Activated CD4-positive, alpha-beta memory T cell treated with anti-CD3 and anti-CD28 coated beads for 36 hours (primary cell): ENCODE measurements at regions not wholly inside any gene's neighbourhood (a gene's known extent, or its start where the extent isn't known, plus 50 kb on each side); places are given as distances from the start of the nearest gene placed in this dataset.

ENCODE experiments used
- CTCF ChIA-PET: fragments of 350-600 bp; sonication (Branson Sonifier 250); formaldehyde crosslinking; loops from one replicate; lab custom pipeline; 2021; ENCODE audit warnings: antibody characterized with exemption, inconsistent platforms; lab: Charles Lee
- POLR2A ChIA-PET: fragments of 350-600 bp; sonication (Branson Sonifier 250); formaldehyde crosslinking; loops from one replicate; lab custom pipeline; 2021; ENCODE audit warnings: antibody characterized with exemption; lab: Charles Lee
- DNase-seq: peaks from one replicate; pipeline ENCODE4 v3.0.0-alpha.2; 2020
- H3K27ac Mint-ChIP-seq: one replicate; pipeline ENCODE4 v1.8.0; 2021; ENCODE audit warnings: mixed read lengths
- H3K27me3 Mint-ChIP-seq: one replicate; pipeline ENCODE4 v1.8.0; 2021; ENCODE audit warnings: mixed read lengths
- H3K36me3 Mint-ChIP-seq: one replicate; pipeline ENCODE4 v1.8.0; 2021; ENCODE audit warnings: mixed read lengths
- H3K4me1 Mint-ChIP-seq: one replicate; pipeline ENCODE4 v1.8.0; 2021; ENCODE audit warnings: low read depth, mixed read lengths
- H3K4me3 Mint-ChIP-seq: one replicate; pipeline ENCODE4 v1.8.0; 2021; ENCODE audit warnings: mild to moderate bottlenecking, mixed read lengths
- H3K9me3 Mint-ChIP-seq: one replicate; pipeline ENCODE4 v1.8.0; 2021; ENCODE audit warnings: mixed read lengths
- intact Hi-C: fragments of 100-400 bp; cut with micrococcal nuclease; formaldehyde crosslinking; loops from one replicate; pipeline ENCODE4 v1.15.1; 2023

DNA sequence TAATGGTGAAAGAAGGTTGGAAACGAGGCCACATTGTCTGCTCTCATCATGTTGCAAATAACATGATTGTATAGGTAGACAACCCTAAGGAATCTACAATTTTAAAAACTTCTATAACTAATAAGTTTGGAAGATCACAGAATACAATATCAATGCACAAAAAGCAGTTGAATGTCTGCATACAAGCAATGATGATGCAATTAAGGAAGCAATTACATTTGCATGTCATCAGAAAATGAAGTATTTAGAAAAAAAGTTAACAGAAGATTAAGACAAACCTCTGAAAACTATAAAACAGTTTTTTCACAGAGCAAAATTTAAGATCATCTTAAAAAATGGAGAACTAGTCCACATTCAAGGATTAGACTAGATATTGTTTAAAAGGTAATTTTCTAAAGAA, 181.1 kb downstream of the METTL4 start:
- H3K4me3 Mint-ChIP-seq, result no peak overlapping the region
- DNase-seq, result no peak
- H3K36me3 Mint-ChIP-seq, result no peaks in the 10 kb centered on the region
- intact Hi-C loops, result no loop called here
- H3K9me3 Mint-ChIP-seq, result peaks cover 5% of the 10 kb centered on the region
- no peak overlapping the region for H3K27ac Mint-ChIP-seq
- H3K4me1 Mint-ChIP-seq, result no peaks in the 10 kb centered on the region
- POLR2A ChIA-PET, result no interaction called here
- peaks cover 7% of the 10 kb centered on the region for H3K27me3 Mint-ChIP-seq
- CTCF ChIA-PET, result interaction anchor here (0.7 kb wide), 1 partner anchor 17 kb away, joined by 3 read pairs; no protein-coding TSS in a partner anchor

DNA sequence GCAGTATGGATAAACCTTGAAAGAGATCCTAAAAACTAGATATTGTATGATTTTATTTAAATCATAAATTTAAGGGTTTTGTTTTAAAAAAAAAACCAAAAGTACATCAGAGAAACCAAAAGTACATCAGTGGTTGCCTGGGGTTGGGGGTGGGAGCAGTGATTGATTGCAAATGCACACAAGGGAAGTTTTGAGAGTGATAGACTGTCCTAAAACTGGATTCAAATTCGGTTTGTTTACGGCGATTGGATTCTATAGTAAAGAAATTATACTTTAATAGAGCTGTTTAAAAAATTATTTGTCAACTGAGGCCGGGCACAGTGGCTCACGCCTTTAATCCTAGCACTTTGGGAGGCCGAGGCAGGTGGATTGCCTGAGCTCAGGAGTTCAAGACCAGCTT, 179.8 kb downstream of the METTL4 start:
- Mint-ChIP-seq H3K27me3 (peaks cover 6% of the 10 kb centered on the region), H3K9me3 (peaks cover 5% of the 10 kb centered on the region), H3K27ac (no peak overlapping the region), H3K4me1 (no peaks in the 10 kb centered on the region), H3K36me3 (no peaks in the 10 kb centered on the region), H3K4me3 (no peak overlapping the region)
- ChIA-PET CTCF (no interaction called here), POLR2A (no interaction called here)
- intact Hi-C loops, result no loop called here
- no peak for DNase-seq

DNA sequence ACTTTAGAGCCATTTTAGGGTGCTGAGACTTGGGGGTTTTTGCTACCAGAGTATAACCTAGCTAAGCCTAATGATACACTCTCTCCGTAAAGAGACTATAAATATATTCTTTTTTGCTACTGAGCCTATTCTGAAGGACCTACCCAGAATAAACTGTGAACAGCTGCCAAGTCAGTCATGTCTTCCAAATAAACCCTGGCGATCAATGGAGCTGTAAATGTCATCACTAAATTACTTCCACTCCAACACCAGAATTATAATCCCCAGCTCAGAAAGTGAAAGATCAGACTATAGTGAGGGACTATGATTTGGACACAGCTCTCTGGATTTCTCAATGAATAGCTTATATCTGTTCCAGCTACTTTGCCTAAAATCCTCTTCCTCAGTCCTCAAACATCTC, 178.9 kb downstream of the METTL4 start:
- no peaks in the 10 kb centered on the region for H3K4me1 Mint-ChIP-seq
- H3K4me3 Mint-ChIP-seq, result no peak overlapping the region
- peaks cover 8% of the 10 kb centered on the region for H3K27me3 Mint-ChIP-seq
- ChIA-PET CTCF (no interaction called here), POLR2A (no interaction called here)
- H3K9me3 Mint-ChIP-seq, result peaks cover 3% of the 10 kb centered on the region
- H3K27ac Mint-ChIP-seq, result no peak overlapping the region
- DNase-seq, result no peak
- intact Hi-C loops, result no loop called here
- H3K36me3 Mint-ChIP-seq, result no peaks in the 10 kb centered on the region

DNA sequence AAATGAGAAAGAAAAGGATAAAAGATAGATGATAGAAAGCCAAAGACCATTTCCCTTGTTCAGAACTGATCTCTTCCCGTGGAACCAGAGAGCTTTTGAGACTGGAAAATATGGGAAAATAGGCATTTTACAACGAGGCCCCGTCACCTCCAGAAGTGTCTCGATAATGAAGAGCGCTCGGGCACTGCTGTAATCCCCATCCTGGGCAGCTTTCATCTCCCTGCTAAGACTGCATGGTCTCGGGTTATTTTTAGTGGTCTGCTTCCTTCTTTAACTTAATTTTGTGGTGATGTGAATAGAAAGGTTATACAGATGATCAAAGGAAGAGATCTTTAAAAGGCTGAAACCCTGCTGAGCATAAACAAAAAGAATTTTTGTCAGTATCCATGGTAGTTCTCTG, 176.6 kb downstream of the METTL4 start:
- CTCF ChIA-PET, result no interaction called here
- Mint-ChIP-seq H3K27ac (no peak overlapping the region), H3K4me3 (no peak overlapping the region), H3K9me3 (no peaks in the 10 kb centered on the region), H3K36me3 (no peaks in the 10 kb centered on the region), H3K4me1 (no peaks in the 10 kb centered on the region), H3K27me3 (peaks cover 10% of the 10 kb centered on the region)
- POLR2A ChIA-PET, result no interaction called here
- DNase-seq, result no peak
- intact Hi-C loops, result no loop called here

DNA sequence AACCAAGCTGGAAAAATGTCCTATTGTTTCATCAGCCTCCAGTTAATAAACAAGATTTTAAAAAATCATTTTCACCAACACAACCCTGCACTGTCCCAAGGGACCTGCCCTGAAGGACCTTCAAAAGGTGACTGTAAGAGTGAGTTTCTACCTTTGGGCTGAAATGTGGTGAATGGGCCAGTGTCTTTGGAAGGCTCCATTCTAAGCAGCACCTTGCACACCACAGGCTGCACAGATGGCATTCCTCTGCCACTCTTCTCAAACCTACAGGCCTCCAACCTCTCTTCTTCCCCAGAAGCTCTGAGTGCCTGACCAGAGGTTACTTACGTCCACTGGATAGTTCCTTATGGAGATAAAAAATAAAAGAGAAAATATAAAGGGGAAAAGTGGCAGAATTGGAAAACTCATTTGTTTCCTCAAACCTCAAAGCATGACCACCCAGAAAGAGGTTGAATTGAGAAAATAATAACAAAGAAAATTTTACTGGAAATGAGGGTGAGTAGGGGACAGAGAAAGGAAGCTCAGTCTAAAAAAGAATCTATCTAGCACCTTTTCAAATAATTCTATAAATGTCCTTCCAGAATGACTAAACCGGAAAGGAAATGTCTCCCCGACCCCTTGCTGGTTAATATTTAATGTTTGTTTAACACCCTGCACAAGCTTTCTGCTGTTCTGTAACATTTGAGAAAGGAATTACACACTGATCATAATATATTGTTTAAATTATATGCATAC, 175.7 kb downstream of the METTL4 start:
- no peak for DNase-seq
- Mint-ChIP-seq H3K27me3 (peaks cover 10% of the 10 kb centered on the region), H3K4me3 (no peak overlapping the region), H3K9me3 (no peaks in the 10 kb centered on the region), H3K27ac (no peak overlapping the region), H3K4me1 (no peaks in the 10 kb centered on the region), H3K36me3 (no peaks in the 10 kb centered on the region)
- ChIA-PET CTCF (no interaction called here), POLR2A (no interaction called here)
- intact Hi-C loops, result no loop called here

DNA sequence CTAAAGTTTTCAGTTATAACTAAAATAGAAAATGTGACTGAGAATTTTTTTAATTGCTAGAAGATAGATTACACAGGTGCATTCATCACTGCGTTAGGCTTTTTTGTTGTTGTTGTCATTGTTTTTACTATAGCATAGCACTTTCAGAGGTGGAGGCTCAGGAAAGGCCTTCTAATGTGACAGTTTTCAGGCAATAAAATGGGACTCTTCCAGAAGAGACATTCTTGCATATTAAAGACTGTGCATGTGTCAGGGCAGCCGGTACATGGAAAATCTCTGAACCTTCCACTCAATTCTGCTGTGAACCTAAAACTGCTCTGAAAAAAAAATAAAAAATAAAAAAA, 175.2 kb downstream of the METTL4 start:
- no peak overlapping the region for H3K4me3 Mint-ChIP-seq
- DNase-seq, result no peak
- H3K36me3 Mint-ChIP-seq, result no peaks in the 10 kb centered on the region
- H3K27ac Mint-ChIP-seq, result no peak overlapping the region
- ChIA-PET POLR2A (no interaction called here), CTCF (no interaction called here)
- H3K9me3 Mint-ChIP-seq, result no peaks in the 10 kb centered on the region
- intact Hi-C loops, result no loop called here
- H3K27me3 Mint-ChIP-seq, result peaks cover 10% of the 10 kb centered on the region
- no peaks in the 10 kb centered on the region for H3K4me1 Mint-ChIP-seq

DNA sequence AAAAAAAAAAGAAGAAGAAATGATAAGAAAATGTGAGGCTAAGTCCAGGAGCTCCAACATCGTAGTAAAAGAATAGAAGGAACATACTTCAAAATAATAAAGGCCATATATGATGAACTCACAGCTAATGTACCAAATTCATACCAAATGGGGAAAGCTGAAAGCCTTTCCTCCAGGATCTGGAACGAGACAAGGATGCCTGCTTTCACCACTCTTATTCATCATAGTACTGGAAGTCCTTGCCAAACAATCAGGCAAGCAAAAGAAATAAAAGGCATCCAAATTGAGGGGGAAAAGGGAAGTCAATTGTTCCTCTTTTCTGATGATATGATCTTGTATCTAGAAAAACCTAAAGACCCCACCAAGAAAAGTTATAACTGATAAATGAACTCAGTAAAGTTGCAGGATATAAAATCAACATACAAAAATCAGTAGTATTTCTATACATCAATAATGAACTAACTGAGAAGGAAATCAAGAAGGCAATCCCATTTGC, 170.6 kb downstream of the METTL4 start:
- Mint-ChIP-seq H3K9me3 (no peaks in the 10 kb centered on the region), H3K4me1 (no peaks in the 10 kb centered on the region), H3K36me3 (no peaks in the 10 kb centered on the region), H3K4me3 (no peak overlapping the region), H3K27me3 (peaks cover 5% of the 10 kb centered on the region), H3K27ac (no peak overlapping the region)
- intact Hi-C loops, result no loop called here
- POLR2A ChIA-PET, result no interaction called here
- CTCF ChIA-PET, result no interaction called here
- DNase-seq, result no peak

DNA sequence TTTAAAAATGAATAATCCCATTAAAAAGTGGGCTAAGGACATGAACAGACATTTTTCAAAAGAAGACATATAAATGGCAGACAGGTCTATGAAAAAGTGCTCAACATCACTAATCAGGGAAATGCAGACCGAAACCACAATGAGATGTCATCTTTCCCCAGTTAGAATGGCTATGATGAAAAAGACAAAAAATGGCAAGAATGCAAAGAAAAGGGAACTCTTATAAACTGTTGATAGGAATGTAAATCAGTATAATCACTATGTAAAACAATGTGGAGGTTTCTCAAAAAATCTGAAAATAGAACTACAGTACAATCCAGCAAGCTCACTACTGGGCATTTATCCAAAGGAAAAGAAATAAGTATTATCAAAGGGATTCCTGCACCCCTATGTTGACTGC, 169.2 kb downstream of the METTL4 start:
- ChIA-PET POLR2A (no interaction called here), CTCF (no interaction called here)
- intact Hi-C loops, result no loop called here
- H3K27ac Mint-ChIP-seq, result no peak overlapping the region
- no peaks in the 10 kb centered on the region for H3K36me3 Mint-ChIP-seq
- H3K27me3 Mint-ChIP-seq, result peaks cover 3% of the 10 kb centered on the region
- H3K9me3 Mint-ChIP-seq, result no peaks in the 10 kb centered on the region
- no peak for DNase-seq
- H3K4me1 Mint-ChIP-seq, result no peaks in the 10 kb centered on the region
- no peak overlapping the region for H3K4me3 Mint-ChIP-seq

DNA sequence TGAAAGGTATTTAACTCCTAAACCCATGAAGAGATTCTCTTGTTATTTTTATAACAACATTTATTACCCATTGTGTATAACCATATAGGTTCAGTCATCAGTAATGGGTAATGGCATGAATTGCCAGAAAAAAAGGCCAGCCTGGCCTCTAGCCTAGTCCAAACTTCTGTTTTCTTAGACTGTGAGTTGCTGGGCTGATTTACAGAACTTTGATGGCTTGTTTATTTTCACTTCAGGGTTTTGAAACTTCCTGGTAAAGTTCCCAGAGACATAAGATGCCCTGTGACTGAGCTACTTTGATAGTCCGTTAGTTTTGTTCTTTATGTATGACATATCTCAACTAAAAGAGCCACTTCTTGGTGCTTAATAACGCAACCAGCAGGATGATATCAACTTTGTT, 164.8 kb downstream of the METTL4 start:
- CTCF ChIA-PET, result no interaction called here
- Mint-ChIP-seq H3K36me3 (no peaks in the 10 kb centered on the region), H3K9me3 (no peaks in the 10 kb centered on the region), H3K27ac (no peak overlapping the region), H3K4me3 (no peak overlapping the region), H3K4me1 (no peaks in the 10 kb centered on the region), H3K27me3 (no peaks in the 10 kb centered on the region)
- DNase-seq, result no peak
- POLR2A ChIA-PET, result no interaction called here
- intact Hi-C loops, result no loop called here

DNA sequence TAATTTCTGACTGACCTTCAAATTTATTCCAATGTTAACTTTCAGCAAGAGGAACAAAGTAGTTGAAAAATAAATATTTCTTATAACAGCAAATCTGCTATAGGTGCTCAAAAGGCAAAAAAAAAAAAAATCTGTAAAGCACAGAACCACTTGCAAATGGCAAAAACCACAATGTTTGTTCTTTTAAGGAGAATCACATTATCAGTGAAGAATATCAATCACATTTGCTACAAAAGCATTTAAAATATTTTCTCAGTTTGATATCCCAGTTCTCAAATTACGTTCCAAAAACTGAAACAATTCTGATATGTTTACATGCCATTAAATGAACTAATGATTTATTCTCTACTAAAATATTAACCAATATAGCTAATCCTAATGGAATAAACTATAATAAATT, 163.3 kb downstream of the METTL4 start:
- CTCF ChIA-PET, result no interaction called here
- H3K9me3 Mint-ChIP-seq, result no peaks in the 10 kb centered on the region
- no peak overlapping the region for H3K4me3 Mint-ChIP-seq
- no peak for DNase-seq
- H3K27ac Mint-ChIP-seq, result no peak overlapping the region
- H3K27me3 Mint-ChIP-seq, result no peaks in the 10 kb centered on the region
- no peaks in the 10 kb centered on the region for H3K4me1 Mint-ChIP-seq
- no peaks in the 10 kb centered on the region for H3K36me3 Mint-ChIP-seq
- intact Hi-C loops, result no loop called here
- POLR2A ChIA-PET, result no interaction called here

DNA sequence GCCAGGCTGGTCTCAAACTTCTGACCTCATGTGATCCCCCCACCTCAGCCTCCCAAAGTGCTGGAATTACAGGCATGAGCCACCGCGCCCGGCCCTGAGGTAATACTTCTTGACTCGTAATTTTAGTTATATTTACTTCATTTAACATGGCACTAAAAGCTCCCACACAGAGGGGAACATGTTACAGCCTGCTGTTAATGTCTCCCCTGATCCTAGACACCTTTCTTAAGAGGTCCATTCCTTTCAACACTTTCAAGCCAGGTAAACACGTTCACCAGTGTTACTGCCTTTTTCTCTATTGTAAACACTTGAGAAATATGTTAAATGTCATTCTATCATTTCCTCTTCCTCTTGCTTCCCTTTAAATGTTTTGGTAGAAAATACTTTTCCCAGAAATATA, 161.4 kb downstream of the METTL4 start:
- Mint-ChIP-seq H3K4me3 (no peak overlapping the region), H3K27me3 (no peaks in the 10 kb centered on the region), H3K27ac (no peak overlapping the region), H3K36me3 (no peaks in the 10 kb centered on the region), H3K9me3 (no peaks in the 10 kb centered on the region), H3K4me1 (no peaks in the 10 kb centered on the region)
- no peak for DNase-seq
- CTCF ChIA-PET, result no interaction called here
- intact Hi-C loops, result no loop called here
- POLR2A ChIA-PET, result no interaction called here

DNA sequence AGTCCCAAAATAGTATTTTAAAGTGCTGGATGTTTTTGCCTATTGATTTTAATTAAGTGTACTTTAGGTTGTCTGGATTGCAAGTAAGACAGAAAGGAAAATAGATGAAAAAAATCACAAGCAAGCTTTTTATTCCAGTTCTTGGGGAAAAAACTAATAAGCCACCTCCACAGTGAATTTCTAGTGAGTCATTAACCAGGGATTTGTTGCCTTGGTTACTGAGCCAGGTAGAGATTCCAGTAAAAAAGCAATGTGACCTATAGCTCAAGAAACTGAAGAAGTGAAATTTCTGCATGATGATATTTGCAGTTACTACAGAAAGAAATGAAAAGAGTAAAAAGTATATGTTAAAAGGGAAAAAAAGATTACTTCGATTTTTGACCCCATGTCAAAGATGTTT, 160.6 kb downstream of the METTL4 start:
- no peak for DNase-seq
- ChIA-PET POLR2A (no interaction called here), CTCF (no interaction called here)
- no peak overlapping the region for H3K27ac Mint-ChIP-seq
- H3K9me3 Mint-ChIP-seq, result no peaks in the 10 kb centered on the region
- H3K4me3 Mint-ChIP-seq, result no peak overlapping the region
- intact Hi-C loops, result no loop called here
- H3K27me3 Mint-ChIP-seq, result no peaks in the 10 kb centered on the region
- H3K36me3 Mint-ChIP-seq, result no peaks in the 10 kb centered on the region
- H3K4me1 Mint-ChIP-seq, result no peaks in the 10 kb centered on the region

DNA sequence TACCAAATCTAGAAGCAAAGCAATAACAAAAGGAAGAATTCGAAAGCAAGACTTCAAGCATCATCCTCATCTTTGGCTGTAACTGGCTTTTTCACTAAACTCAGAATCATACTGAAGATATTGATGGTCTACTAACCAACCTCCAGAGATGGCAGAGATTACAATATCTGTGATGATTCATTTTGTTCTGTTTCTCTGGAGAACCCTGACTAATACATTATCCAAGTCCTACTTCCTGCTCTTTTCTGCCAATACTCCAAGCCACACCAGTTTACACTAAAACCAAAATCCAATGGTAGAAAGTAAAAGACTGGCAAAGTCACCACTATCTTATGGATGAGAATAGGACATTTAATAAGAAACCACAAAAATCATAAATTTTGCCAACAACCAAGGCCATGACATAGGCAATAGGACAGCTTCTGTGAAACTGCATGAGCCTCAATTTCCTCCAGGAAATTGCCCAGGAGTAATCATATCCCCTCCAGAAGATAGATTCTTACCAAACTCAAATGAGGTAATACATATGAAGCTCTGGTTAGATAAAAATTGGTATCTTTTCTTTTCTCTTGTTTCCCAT, 159.8 kb downstream of the METTL4 start:
- DNase-seq, result no peak
- Mint-ChIP-seq H3K36me3 (no peaks in the 10 kb centered on the region), H3K4me3 (no peak overlapping the region), H3K4me1 (no peaks in the 10 kb centered on the region), H3K9me3 (no peaks in the 10 kb centered on the region), H3K27ac (no peak overlapping the region), H3K27me3 (peaks cover 2% of the 10 kb centered on the region)
- ChIA-PET CTCF (no interaction called here), POLR2A (no interaction called here)
- intact Hi-C loops, result no loop called here
